WERI-Rb-1 (cell line): ENCODE measurements at regions not wholly inside any gene's neighbourhood (a gene's known extent, or its start where the extent isn't known, plus 50 kb on each side); places are given as distances from the start of the nearest gene placed in this dataset.
"Not testable (repeated sequence)": the region's sequence is repeated elsewhere in the genome, so short reads cannot be mapped to it uniquely, and the experiment has no call there.

ENCODE experiments used
- DNase-seq: peaks from one replicate; pipeline ENCODE4 v3.0.0-alpha.2; 2020
- H3K27ac ChIP-seq: fragments of 250-450 bp; sonication (Bioruptor Pico); 2 replicates; pipeline ENCODE4 v1.5.1; 2020; ENCODE audit warnings: mild to moderate bottlenecking, moderate library complexity
- H3K27me3 ChIP-seq: fragments of 250-450 bp; sonication (Bioruptor Pico); 2 replicates; pipeline ENCODE4 v1.5.1; 2021; ENCODE audit warnings: mild to moderate bottlenecking, low read depth, moderate library complexity; ENCODE audit not compliant: insufficient read depth, severe bottlenecking
- H3K36me3 ChIP-seq: fragments of 250-450 bp; sonication (Bioruptor Pico); 2 replicates; pipeline ENCODE4 v1.5.1; 2020; ENCODE audit warnings: mild to moderate bottlenecking, moderate library complexity
- H3K4me3 ChIP-seq: 2 replicates; pipeline ENCODE4 v1.5.1; 2011; ENCODE audit warnings: low read depth, mild to moderate bottlenecking, control low read depth, low read length
- H3K9me3 ChIP-seq: fragments of 250-450 bp; sonication (Bioruptor Pico); 2 replicates; pipeline ENCODE4 v1.5.1; 2021; ENCODE audit warnings: mild to moderate bottlenecking, moderate library complexity; ENCODE audit not compliant: severe bottlenecking
- CTCF ChIP-seq: IDR thresholded peaks from 2 replicates; pipeline ENCODE4 v1.5.1; 2011; ENCODE audit warnings: low read depth, mild to moderate bottlenecking, control low read depth, inconsistent platforms, low read length

- no peaks in the 10 kb centered on the region for H3K9me3 ChIP-seq
- no peak for DNase-seq
- peaks cover 11% of the 10 kb centered on the region for H3K27me3 ChIP-seq
- H3K27ac ChIP-seq, result no peak overlapping the region
- TF ChIP-seq CTCF, result no peak
- H3K4me3 ChIP-seq, result no peak overlapping the region
- no peaks in the 10 kb centered on the region for H3K36me3 ChIP-seq
Observed at GRCh38 chr14:43792980-43793379, 714.1 kb downstream of the FSCB start.

DNA sequence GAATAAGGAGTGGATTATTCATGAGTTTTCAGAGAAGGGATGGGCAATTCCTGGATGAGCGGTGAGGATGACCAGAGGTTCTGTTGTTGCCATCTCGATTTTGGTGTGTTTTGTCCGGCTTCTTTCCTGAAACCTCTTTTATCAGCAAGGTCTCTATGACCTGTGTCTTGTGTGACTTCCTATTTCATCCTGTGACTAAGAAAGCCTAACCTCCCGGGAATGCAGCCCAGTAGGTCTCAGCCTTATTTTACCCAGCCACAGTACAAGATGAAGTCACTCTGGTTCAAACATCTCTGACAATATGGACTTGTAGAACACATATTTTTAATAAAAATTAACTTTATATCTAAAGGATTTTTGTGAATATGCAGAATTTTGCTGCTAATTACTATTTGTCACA is 716.4 kb downstream of the FSCB start:
- Histone ChIP-seq H3K27ac (no peak overlapping the region), H3K4me3 (no peak overlapping the region), H3K9me3 (no peaks in the 10 kb centered on the region), H3K36me3 (no peaks in the 10 kb centered on the region), H3K27me3 (peaks cover 9% of the 10 kb centered on the region)
- no peak for TF ChIP-seq CTCF
- DNase-seq, result no peak

DNA sequence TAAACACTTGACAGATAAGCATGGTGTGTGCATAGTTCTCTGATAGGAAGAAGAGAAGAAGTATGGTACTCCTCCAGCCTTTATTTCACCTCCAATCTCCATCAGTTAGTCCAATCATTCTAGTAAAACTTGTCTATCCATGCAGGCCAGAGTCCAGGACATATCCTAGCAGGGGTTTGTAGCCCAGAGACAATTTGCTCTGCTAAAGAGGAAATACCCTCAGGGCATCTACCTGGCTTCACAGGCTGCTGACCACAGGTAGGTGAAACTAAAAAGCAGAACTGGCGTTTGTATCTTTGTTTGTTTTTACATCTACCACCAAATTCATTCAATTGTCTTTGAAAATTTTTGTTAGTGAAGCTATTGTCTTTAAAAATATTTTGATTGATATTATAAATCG is 717.6 kb downstream of the FSCB start:
- no peaks in the 10 kb centered on the region for H3K36me3 ChIP-seq
- no peak for TF ChIP-seq CTCF
- H3K27me3 ChIP-seq, result peaks cover 9% of the 10 kb centered on the region
- no peak overlapping the region for H3K27ac ChIP-seq
- no peak for DNase-seq
- no peaks in the 10 kb centered on the region for H3K9me3 ChIP-seq
- no peak overlapping the region for H3K4me3 ChIP-seq

DNA sequence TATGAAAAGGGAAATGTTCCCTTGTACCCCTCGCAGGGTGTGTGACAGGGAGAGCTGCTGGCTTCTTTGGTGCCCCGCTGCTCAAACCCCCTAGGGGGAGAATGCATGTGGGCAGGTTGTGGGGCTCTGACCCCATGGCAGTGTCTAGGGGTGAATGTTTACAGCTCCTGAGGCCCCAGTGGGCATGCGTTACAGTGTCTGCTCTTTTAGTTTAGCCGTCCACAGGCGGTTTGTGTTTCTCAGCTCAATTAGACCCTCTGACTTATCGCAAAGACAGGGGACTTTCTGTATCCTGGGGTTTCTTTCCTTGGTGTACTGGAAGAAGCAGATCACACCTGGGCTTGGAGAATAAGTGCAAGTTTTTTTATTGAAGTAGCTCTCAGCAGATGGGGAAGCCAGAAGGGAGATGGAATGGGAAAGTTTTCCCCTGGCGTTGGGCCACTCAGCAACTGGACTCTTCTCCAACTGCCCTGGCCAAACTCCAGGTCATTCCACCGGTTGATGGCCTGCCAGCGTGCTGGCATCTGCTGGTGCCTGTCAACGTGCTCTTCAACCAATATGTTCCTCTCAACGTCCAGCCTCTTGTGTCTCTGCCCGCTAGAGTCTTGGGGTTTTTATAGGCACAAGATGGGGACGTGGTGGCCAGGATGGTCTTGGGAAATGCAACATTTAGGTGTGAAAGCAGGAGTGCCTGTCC is 720.9 kb downstream of the FSCB start:
- no peak overlapping the region for H3K4me3 ChIP-seq
- no peak overlapping the region for H3K27ac ChIP-seq
- H3K9me3 ChIP-seq, result no peaks in the 10 kb centered on the region
- no peak for DNase-seq
- TF ChIP-seq CTCF, result no peak
- peaks cover 18% of the 10 kb centered on the region for H3K27me3 ChIP-seq
- no peaks in the 10 kb centered on the region for H3K36me3 ChIP-seq

GRCh38 chr14:43784432-43784831 is 722.7 kb downstream of the FSCB start:
- DNase-seq, H3K4me3 ChIP-seq, H3K36me3 ChIP-seq, H3K9me3 ChIP-seq, H3K27ac ChIP-seq: not testable (repeated sequence)
- peaks cover 20% of the 10 kb centered on the region for H3K27me3 ChIP-seq

GRCh38 chr14:43778937-43779639 is 728.0 kb downstream of the FSCB start:
- DNase-seq, result no peak
- no peaks in the 10 kb centered on the region for H3K36me3 ChIP-seq
- no peak overlapping the region for H3K27ac ChIP-seq
- no peak overlapping the region for H3K4me3 ChIP-seq
- peaks cover 18% of the 10 kb centered on the region for H3K27me3 ChIP-seq
- H3K9me3 ChIP-seq, result no peaks in the 10 kb centered on the region
- TF ChIP-seq CTCF, result no peak
